ENCODE measurements at regions not wholly inside any gene's neighbourhood (a gene's known extent, or its start where the extent isn't known, plus 50 kb on each side); places are given as distances from the start of the nearest gene placed in this dataset.
"Not testable (repeated sequence)": the region's sequence is repeated elsewhere in the genome, so short reads cannot be mapped to it uniquely, and the experiment has no call there.

DNA sequence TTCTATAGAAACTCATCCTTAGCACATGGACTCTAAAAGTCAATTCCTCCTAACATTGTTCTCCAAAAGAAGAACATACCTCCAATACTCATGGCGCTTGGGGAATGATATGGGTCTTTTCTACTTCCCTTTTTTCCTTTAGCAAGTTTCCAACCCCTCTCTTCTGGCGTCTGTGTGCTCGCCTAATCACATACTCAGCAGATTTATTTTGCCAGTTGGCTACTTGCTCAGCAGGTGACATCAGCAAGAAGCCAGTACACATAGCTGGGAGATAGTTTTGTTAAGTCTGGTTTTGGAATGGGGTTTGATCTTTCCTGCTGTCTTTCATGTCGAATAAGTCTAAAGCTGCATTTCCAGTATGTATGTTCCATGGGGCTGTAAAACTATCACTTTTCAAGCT, 193.8 kb downstream of the POM121L12 start:
- ATAC-seq, result no peak
- intact Hi-C loops (cut with DNase I), result loop anchor here (5.0 kb wide), 1 partner anchor 728 kb away; no protein-coding TSS in a partner anchor

DNA sequence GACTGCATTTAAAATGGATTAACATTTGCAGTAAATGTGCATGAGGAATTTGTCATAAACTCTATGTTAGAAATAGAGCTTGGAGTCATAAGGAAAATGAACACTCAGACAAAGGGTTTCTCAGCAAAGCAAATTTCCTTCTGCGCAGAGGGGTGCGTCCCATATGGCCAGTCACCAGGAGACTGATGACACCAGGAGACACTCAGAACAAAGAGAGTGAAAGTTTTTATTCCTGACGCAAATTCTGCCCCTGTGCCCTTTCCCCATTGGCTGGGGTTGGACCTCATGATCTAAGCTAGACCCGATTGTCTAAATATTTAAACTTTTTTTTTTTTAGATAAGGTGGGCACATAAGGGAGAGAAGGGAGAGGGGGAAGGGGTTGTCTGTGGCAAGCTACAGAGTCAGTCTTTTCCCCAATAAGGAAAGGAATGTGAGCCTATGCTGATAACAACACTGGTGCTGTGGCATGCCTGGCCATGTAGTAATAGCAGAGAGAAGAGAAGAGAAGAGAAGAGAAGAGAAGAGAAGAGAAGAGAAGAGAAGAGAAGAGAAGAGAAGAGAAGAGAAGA, 202.0 kb downstream of the POM121L12 start:
- intact Hi-C loops (cut with DNase I), result no loop called here
- ATAC-seq (no peak), DNase-seq (ENCODE audit: low spot score) (no peak)

More for the DNA sequence above, 193.8 kb downstream of the POM121L12 start:
- DNase-seq (ENCODE audit: low spot score), result no peak

DNA sequence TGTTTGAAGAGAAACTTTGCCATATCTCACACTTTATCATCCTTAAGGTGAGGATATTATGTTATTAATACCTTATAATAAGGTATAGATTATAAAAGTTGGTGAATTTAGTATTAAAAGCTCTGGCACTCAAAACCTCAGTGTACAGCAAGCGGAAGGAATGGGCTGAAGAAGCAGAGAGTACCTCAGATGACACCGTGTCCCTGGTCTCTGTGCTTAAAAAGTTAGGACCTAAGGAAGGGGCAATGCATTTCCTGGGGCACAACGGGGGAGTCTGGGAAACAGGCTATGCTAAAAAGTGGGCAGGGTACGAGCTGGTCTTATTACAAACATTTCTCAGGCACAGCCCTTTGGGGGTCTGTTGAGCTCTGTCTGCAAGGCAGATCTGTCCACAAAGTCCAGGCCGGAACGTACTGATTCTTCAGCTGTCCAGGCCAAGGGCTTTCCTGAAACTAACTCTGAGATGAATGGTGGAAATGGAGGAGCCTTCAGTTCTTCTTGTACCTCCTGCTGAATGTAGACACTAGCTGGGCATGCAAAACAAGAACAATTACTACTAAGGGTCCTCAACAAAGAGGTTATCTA, 202.7 kb downstream of the POM121L12 start:
- no peak for ATAC-seq
- intact Hi-C loops (cut with DNase I), result no loop called here
- DNase-seq (ENCODE audit: low spot score), result no peak

DNA sequence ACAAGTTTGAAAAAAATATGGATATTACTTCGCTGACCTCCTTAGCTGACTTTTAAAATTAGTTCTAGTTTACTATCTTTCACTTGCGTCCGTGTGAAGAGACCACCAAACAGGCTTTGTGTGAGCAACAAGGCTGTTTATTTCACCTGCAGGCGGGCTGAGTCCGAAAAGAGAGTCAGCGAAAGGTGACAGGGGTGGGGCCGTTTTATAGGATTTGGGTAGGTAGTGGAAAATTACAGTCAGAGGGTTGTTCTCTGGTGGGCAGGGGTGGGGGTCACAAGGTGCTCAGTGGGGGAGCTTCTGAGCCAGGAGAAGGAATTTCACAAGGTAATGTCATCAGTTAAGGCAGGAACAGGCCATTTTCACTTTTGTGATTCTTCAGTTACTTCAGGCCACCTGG, 203.7 kb downstream of the POM121L12 start:
- DNase-seq (ENCODE audit: low spot score); intact Hi-C loops (cut with DNase I); ATAC-seq: not testable (repeated sequence)

DNA sequence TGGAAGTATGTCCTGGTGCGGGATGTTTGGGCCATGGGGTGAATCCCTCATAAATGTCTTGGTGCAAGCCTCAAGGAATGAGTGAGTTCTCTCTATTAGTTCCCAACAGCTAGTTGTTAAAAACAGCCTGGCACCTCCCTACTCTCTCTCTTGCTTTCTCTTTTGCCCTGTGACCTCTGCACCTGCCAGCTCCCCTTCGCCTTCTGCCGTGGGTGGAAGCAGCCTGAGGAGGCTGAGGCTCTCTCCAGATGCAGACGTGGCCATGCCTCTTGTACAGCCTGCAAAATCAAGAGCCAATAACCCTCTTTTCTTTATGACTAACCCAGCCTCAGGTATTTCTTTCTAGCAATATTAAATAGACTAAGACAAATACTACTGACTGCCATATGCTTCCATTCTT, 210.3 kb downstream of the POM121L12 start:
- no peak for ATAC-seq

DNA sequence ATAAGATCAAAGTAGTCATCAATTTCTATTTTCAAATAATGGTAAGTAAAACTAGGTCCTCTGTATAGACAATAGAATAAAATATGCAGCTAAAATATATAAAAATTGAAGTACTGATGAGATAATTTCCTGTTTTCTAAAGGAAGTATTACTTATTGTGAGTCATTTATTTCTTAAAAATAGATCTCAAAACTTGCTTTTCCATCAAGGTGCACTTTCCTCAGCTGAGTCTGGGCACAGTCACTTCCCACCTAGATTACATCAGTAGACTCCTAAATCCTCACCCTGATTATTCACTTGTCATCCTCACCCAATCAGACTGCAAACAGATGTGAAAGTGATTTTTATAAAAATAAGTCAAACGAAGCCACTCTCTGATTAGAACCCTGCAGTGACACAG, 211.5 kb downstream of the POM121L12 start:
- intact Hi-C loops (cut with DNase I), result no loop called here
- ATAC-seq (no peak), DNase-seq (ENCODE audit: low spot score) (no peak)

More for the DNA sequence above, 210.3 kb downstream of the POM121L12 start:
- DNase-seq (ENCODE audit: low spot score), result no peak
- intact Hi-C loops (cut with DNase I), result no loop called here

DNA sequence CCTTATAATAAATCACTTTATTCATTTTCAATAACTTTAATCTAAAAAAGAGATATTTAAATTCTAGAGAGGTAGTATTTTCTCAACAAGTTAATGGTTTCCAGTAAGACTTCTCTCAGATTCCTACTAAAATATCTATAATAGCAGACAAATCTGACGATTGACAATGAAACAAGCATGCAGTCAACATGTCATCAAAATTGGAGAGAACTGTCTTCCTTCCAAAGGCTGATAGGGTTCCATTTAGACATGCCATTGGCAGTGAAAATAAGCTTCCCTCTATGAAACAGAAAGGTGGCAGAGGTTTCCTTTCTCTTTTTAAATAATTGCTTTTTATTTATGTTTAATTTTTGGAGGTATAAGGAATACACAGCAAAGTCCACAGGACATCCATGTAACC, 217.1 kb downstream of the POM121L12 start:
- DNase-seq (ENCODE audit: low spot score) (no peak), ATAC-seq (no peak)
- intact Hi-C loops (cut with DNase I), result no loop called here

DNA sequence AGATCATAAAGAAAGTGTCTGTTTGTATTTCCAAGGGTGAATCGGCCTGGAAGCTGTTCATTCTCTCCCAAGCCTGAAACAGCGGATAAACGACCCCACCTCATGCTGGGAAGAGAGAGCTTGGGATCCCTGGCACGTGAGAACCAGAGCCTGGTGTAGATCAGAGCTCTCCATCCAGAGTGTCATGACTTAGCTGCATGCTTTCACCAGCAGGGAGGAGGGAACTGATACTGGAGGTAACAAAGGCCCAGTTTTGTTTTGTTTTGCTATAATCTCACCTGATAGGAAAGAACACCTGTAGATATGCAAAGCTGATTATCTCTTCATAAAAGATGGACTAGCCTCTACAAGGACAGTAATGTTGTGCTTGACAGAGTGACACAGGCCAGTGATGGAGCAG, 236.6 kb downstream of the POM121L12 start:
- intact Hi-C loops (cut with DNase I), result no loop called here
- DNase-seq (ENCODE audit: low spot score) (no peak), ATAC-seq (no peak)

DNA sequence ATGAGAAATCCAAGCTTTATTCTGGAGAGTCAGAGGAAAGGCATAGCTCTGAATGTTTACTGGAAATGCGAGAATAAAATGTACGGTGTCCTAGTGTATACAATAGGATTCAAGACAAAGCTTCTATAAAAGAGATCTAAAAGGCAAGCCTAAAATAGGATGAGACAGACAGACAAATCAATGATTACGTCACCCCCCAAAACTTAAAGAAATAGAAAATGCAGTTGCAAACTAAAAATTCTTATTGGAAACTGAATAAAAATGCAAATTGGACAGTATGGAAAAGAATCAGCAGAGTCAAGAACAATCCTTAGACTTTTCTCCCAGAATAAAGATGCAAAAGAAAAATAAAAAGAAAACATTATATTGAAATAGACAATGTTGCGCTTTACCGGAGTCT, 245.9 kb downstream of the POM121L12 start:
- intact Hi-C loops (cut with DNase I), result no loop called here
- ATAC-seq (no peak), DNase-seq (ENCODE audit: low spot score) (no peak)

DNA sequence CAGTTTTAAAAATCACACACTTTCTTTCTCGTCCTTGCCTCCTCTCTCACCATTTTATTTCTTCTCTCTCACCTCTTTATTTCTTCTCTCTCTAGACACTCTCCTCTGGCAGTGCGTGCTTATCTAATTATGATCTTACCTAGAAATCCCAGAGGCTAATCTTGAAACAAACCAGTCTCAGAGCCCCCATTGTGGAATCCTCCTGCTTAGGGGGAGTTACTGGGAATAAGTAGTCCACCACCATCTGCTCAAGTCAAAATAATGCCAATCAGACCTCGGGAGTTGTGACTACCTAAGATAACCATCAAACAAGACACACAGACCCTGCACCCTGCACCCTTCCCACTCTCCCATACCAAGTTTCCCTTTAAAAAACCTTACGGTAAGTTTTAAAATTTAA, 256.9 kb downstream of the POM121L12 start:
- DNase-seq (ENCODE audit: low spot score) (no peak), ATAC-seq (no peak)
- intact Hi-C loops (cut with DNase I), result no loop called here

DNA sequence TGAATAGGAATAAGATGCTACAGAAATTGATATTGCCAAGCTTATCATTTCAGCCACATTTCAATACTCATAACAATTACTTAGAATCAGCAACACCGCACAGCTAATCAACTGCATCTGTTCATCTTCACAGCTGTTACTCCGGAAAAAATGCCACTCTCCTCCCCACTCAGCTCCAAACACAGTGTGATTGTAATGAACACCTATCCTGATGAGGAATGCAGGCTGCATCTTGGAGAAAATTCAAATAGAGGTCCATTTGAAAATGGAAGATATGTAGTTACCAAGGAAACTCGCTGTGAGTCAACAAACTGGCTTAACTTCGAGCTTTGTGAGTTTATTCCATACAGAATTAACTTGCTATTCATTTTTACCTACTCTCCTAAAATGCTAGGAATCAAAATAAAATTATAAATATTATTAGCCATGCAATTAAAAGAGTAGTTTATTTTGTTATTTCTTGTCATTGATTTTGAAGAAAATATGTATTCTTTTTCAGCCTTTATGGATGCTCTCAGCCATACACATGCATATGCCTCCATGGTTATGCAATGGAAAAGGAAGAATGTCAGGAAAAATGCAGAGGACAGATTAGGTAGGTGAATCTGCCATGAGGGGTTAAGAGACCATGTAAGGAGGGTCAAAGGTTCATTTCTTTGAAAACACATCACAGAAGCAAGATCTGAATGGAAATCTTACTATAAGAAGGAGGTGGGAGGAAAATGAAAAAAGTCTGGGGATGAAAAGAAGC, 267.2 kb downstream of the POM121L12 start:
- DNase-seq (ENCODE audit: low spot score), result no peak
- intact Hi-C loops (cut with DNase I), result no loop called here
- no peak for ATAC-seq

DNA sequence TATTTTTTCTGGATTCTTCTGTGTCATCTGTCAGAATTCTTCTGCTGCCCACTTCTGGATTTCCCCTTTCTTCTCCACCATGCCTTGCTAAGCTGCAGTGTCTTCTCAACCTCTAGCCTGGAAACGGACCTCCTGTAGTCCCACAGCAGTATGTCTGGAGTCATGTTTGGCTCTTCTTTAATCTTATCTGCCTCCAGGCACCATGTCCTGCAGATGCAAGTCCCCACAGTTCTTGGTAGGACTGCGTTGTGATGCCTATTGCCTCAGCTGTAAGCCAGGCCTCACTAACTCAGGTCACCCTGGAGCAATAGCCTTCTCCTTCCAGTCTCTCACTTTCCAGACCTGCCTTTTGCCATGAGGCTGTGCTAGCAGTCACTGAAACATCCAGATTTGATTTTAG, 268.3 kb downstream of the POM121L12 start:
- ATAC-seq, result no peak
- intact Hi-C loops (cut with DNase I), result no loop called here
- DNase-seq (ENCODE audit: low spot score), result no peak

DNA sequence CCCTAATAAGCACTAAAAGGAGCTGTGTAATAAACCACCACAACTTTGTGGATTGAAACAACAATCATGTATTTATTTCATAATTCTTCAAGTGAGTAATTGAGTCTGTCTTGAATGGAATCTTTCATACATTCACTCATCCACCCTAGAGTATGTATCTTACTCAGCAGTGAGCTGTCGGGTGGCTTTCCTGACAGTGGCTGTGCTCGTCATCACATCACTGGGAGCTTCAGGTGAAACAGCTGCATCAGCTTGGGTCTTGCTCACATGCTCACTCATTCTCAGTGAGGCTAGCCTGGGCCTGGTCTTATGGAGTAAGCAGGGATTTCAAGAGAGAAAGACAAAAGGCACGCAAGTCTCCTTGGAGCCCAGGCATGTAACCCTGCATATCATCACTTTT, 271.4 kb downstream of the POM121L12 start:
- intact Hi-C loops (cut with DNase I), result no loop called here

DNA sequence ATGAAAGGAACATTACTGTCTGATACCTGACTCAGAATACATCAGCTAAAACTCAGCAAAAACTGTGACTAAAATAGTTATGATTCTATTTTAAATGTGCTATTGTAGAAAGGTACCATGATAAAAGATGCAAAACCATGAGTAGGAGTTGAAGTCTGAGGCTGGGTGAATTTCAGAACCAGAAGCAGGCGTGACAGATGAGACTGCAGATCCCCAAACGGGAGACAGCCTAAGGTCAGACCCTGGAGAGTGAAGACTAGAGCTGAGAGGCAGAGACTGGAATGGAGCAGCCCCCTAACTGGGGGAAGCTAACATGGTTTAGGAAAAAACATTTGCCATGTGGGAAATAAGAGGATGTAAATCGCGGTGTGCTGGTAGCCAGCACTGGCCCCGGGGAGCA, 275.8 kb downstream of the POM121L12 start:
- DNase-seq (ENCODE audit: low spot score), result no peak
- no peak for ATAC-seq
- intact Hi-C loops (cut with DNase I), result no loop called here

More for the DNA sequence above, 271.4 kb downstream of the POM121L12 start:
- no peak for ATAC-seq
- no peak for DNase-seq (ENCODE audit: low spot score)

DNA sequence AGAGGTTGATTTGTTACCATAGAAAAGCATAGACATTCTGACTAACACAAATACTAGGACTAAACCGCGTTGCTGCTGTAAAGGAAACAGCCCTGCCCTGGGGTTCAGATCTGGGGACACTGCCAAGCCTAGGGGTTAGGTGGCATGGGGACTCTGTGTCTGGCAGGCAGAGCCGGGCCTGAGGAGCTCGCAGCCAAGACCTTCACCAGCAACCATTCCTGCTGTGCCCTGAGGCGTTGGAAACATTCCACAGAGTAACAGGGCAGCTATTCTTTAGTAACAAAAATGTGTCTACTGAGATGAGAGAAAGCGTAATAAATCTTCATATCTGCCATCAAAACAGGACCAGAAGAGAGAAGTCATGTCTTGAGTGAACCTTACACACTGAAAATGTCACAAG, 280.5 kb downstream of the POM121L12 start:
- DNase-seq (ENCODE audit: low spot score) (no peak), ATAC-seq (no peak)
- intact Hi-C loops (cut with DNase I), result no loop called here

DNA sequence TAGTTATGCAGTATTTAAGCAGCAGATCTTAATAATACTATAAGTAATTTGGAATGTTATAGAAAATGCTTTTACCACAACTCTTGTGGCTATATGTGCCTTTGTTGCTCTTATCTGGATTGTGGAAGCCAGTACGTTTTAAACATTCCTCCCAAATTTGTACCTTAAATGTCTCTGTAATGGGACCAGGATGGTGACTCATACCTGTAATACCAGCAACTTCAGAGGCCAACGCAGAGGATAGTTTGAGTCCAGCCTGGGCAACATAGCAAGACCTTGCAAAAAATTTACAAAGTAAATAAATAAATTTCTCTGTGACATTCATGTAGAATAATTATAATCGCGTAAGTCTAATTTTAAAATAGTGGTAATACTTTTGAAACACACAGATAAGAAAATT, 283.1 kb downstream of the POM121L12 start:
- intact Hi-C loops (cut with DNase I), result no loop called here
- ATAC-seq (no peak), DNase-seq (ENCODE audit: low spot score) (no peak)

DNA sequence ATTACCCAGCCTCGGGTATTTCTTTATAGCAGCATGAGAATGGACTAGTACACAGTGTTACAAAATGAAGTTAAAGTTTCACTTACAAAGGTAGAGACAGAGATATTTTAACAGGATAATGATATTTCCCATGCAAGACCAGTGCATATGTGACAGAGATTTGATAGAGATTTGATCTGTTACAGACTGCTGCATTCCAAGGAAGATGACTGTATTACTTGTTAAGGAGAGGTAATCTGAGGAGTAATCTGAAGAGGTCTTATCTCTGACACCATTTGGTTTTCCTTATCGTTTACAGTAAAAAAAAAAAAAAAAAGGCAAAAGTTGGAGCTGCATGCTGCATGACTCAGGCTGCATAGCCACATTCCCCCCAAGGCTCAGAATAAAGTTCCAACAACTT, 289.6 kb downstream of the POM121L12 start:
- DNase-seq (ENCODE audit: low spot score) (no peak), ATAC-seq (no peak)
- intact Hi-C loops (cut with DNase I), result no loop called here

DNA sequence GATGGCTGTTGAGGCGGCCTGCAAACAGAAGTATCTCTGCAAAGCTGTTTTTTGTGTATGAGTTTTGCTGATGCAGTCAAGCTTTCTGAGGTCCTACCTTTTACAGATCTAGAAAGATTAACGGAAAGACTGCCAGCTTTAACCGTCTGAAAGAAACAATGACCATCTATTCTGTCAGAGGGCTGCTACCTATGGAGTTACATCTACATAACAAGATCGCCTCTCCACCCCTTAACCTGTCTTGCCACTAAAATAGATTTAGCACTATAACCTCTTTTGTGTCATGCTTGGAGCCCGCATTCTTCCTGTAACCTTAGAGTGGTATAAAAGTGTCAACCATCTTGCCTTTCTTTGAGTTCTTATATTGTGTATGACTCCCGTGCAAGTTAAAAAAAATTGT, 291.2 kb downstream of the POM121L12 start:
- no peak for DNase-seq (ENCODE audit: low spot score)
- intact Hi-C loops (cut with DNase I), result no loop called here
- ATAC-seq, result no peak

DNA sequence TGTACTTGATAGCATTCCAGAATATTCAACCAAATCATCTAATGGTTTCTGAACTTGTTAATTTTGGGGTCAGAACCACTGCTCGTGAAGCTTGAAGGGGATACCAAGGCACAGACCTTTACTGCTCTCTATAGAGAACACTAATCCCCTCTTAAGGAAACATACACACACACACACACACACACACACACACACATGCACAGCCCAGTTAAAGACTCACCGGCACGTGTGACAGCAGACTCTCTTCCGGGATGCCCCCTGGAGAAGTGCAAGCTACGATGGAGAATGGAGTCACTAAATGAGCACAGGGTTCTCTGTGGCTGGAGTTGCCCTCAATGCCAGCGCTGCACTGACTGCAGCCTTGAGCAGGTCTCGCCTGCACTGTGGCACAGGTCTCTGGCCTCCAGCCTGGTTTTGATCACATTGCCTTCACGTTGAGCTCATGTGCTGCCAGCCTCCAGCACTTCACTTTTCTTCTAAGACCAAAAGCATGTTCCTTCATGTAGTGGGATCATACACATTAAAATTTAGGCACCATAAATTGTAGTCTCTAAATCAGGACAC, 300.8 kb downstream of the POM121L12 start:
- DNase-seq (ENCODE audit: low spot score) (no peak), ATAC-seq (no peak)
- intact Hi-C loops (cut with DNase I), result no loop called here

DNA sequence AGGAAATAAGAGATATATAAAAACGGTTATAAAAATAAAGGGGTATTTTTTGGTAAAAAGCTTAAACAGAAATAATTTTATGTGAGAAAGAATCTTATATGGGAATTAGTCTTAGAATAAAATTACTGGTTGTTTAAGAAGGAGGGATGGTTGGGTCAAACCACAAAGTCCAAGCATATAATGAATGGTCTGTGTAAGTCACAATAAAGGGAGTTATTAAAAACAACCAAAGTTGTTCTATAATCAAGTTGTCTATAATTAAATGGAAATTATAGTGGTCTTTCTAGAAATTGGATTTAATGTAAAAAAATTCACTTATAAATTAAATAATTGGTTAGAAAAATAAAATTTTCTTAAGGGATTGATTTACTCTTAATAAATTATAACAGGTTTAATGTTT, 304.8 kb downstream of the POM121L12 start:
- intact Hi-C loops (cut with DNase I), result no loop called here
- no peak for ATAC-seq

More for the DNA sequence above, 304.8 kb downstream of the POM121L12 start:
- no peak for DNase-seq (ENCODE audit: low spot score)
